Erythroblast (primary cell): ENCODE measurements at regions not wholly inside any gene's neighbourhood (a gene's known extent, or its start where the extent isn't known, plus 50 kb on each side); places are given as distances from the start of the nearest gene placed in this dataset.

Experiments used
- GATA1 ChIP-seq: IDR thresholded peaks from 2 replicates; pipeline ENCODE4 v1.6.1; 2011; ENCODE audit warnings: low read depth, mild to moderate bottlenecking, control low read depth, low read length, moderate library complexity
- POLR2A ChIP-seq: IDR thresholded peaks from 2 replicates; pipeline ENCODE4 v1.6.1; 2011; ENCODE audit warnings: mild to moderate bottlenecking, low read length

- no peak for TF ChIP-seq POLR2A
- TF ChIP-seq GATA1, result no peak
Observed at GRCh38 chr10:124340033-124340760, 78.5 kb downstream of the OAT start.
